COLO668 (cell line): ENCODE measurements at regions not wholly inside any gene's neighbourhood (a gene's known extent, or its start where the extent isn't known, plus 50 kb on each side); places are given as distances from the start of the nearest gene placed in this dataset.

Source experiments
- DNase-seq: peaks from one replicate; lab custom pipeline; 2025; ENCODE audit not compliant: unreplicated experiment; lab: John Stamatoyannopoulos, UW

DNA sequence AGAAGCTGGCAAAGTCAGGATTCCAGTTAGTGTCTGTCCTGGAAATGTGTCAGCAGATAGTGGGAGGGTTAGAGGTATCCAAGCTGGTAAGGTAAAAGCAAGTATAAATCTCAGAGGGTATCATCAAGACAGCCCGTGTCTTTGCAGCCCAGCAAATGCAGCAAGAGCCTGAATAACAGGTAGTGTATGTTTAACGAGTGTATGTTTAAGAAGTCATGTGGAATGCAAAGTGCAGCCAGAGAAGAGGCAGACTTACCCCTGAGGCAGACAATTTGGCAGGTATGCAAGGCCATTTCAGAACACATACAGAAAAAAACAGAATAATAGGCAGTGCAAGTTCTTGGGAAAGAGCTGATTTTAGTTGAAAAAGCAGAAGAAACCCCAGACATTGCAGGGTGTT is 411.0 kb upstream of the NEGR1 start:
- DNase-seq = no peak

GRCh38 chr1:72690871-72691270 is 408.5 kb upstream of the NEGR1 start:
- DNase-seq = no peak

- DNase-seq = no peak
These were observed 396.3 kb upstream of the NEGR1 start for GRCh38 chr1:72678683-72679082.

DNA sequence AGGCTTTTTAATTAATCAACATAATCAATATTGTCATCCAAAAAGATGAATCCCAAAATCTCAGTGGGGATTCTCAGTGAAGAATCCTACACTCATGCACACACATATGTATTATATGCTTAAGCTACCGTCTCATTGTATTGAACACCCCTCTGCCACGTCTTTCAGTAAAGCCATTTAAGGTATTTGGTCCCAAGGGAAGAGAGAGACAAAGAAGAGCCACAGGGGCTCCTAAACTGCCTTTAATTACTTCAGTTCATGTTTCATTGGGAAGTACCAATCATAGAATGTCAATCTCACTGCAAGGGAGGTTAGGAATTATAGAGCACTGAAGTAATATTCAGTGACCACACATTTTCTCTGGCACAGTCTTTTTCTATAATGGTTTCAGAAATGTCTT is 388.6 kb upstream of the NEGR1 start:
- no peak for DNase-seq

- DNase-seq = no peak
These were observed 380.6 kb upstream of the NEGR1 start for GRCh38 chr1:72662918-72663317.

GRCh38 chr1:72650843-72651435 is 368.6 kb upstream of the NEGR1 start:
- DNase-seq = no peak

GRCh38 chr1:72649991-72650390 is 367.7 kb upstream of the NEGR1 start:
- no peak for DNase-seq

GRCh38 chr1:72649211-72649888 is 367.0 kb upstream of the NEGR1 start:
- DNase-seq = no peak

DNA sequence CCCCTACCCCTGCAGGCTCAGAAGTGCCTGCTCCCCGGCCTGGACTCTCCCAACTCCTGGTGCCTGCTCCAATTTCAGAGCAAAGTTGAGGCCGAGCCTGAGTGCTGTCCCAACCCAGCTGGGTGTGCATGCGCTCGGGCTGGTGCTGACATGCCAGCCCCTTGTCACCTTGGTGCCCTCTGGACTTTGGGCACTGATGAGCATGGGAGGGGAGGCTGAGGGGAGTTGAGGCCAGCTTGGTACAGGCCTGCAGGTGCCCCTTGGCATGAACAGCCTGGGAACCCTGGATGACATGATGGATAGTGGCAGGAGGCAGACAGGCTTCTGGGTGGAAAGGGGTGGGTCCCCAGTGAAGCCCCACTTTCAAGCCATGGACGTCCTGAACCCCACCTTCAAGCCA is 366.1 kb upstream of the NEGR1 start:
- DNase-seq = no peak

- DNase-seq = no peak
These were observed 360.8 kb upstream of the NEGR1 start for GRCh38 chr1:72643142-72643541.

DNA sequence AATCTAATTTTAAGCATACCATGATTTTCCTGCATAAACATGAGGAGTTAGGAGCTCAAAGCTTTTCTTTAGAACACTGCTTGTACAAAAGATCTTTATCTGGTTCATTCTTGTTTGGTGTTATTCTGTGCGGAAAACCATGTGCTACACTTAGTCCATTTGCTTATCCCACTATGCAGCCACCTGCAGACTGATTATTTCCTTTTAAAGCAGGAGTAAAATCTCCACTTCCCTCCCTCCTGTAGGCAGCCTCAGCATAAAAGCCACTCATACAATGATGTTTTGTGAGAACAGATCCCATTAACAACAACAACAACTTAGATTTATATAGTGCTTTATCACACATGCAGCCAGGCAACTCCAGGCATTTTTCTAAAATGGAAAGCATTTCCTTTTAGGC is 355.3 kb upstream of the NEGR1 start:
- no peak for DNase-seq

DNA sequence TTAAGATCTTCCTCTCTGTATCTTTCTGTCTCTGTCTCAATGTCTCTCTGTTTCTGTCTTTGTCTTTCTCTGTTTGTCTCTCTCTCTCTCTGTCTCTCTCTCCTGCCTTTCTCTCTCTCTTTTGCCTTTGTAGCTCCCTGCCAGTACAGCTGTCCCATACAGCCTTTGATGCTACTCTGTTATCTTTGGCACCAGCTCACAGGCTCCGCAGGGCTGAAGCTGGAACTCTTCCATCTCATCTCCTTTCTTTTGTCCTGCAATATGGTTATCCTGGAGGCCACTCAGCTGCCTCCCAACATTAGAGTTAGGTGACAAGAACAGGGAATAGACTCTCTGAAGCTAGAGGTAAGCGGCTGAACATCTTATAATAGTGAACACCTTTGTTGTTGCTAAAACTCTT is 354.3 kb upstream of the NEGR1 start:
- DNase-seq = no peak

DNA sequence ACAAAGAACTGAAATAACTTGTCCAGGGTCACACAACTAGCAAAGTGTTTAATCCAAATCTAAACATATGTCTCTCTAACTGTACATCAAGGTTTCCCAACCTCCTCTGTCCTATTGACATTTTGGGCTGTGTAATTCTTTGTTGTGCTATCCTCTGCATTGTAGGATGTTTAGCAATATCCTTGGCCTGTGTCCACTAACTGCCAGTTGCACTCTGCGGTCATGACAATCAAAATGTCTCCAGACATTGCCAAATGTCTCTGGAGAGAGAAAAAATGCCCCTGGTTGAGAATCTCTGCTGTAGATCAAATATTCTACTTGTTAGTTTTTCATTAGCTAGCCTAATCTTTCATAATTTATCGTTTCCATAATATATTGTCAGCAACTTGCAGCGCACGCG is 353.4 kb upstream of the NEGR1 start:
- no peak for DNase-seq

DNA sequence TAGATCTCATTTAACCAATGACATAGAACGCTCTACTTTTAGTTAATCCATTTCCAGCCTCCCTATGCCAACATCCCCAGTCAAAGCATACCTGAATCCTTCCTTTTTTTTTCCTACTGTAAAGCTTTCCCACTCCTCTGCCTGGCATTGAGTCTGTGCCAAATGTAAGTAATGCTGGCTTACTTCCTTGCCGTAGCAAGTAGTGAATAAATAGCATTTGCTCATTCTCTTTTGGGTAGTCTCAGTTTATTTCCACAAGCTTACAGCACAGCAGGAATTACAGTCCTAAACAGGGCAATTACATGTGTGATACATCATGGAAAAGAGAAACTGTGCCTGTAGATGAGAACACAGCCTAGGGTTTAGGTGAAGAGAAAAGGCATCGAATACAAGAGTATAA is 352.6 kb upstream of the NEGR1 start:
- DNase-seq = no peak

- DNase-seq = no peak
These were observed 349.1 kb upstream of the NEGR1 start for GRCh38 chr1:72631449-72631848.

GRCh38 chr1:72623299-72623708 is 341.0 kb upstream of the NEGR1 start:
- no peak for DNase-seq

GRCh38 chr1:72620453-72620852 is 338.1 kb upstream of the NEGR1 start:
- DNase-seq = no peak

GRCh38 chr1:72606216-72606810 is 324.0 kb upstream of the NEGR1 start:
- DNase-seq = no peak

GRCh38 chr1:72601035-72601674 is 318.8 kb upstream of the NEGR1 start:
- DNase-seq = no peak

GRCh38 chr1:72586023-72586685 is 303.8 kb upstream of the NEGR1 start:
- DNase-seq = no peak

DNA sequence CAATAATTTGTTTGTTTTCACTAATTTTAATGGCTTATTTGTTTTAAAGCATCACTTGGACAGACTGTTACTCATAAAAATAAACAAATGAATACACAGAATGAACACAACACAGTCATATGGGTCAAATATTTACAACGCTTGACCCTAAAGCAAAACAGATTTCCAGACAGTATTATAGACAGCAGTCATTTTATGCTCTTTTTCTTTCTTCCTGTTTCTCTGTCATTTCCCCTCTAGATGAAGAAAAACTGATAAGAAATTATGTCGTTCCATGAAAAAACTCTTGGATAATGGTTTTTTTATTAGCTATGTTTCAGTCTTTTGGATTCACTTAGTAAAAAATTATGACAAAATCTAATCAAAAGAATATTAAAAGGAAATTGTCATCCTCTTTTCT is 297.3 kb upstream of the NEGR1 start:
- no peak for DNase-seq

GRCh38 chr1:72570815-72571214 is 288.5 kb upstream of the NEGR1 start:
- no peak for DNase-seq
